IMR-90 (cell line): ENCODE measurements at regions not wholly inside any gene's neighbourhood (a gene's known extent, or its start where the extent isn't known, plus 50 kb on each side); places are given as distances from the start of the nearest gene placed in this dataset.

ENCODE experiments used
- ATAC-seq: fragments of 200-7000 bp; cut with Tn5 transposase; 2 replicates; pipeline ENCODE4 v1.9.1; 2020; ENCODE audit warnings: low read depth, mild to moderate bottlenecking, moderate library complexity
- BruUV-seq: library from RNA; stranded (reverse); fragments of 400-500 nt; replicated peaks from 2 replicates; lab custom pipeline; 2021; lab: Mats Ljungman, UMichigan
- CTCF ChIA-PET: fragments of 300-600 bp; formaldehyde crosslinking; extraction: SDS; loops from one replicate; lab custom pipeline; 2021; ENCODE audit warnings: antibody characterized with exemption; lab: Yijun Ruan, JAX
- POLR2A ChIA-PET: fragments of 300-600 bp; sonication (Branson Sonifier 250); formaldehyde crosslinking; loops from one replicate; lab custom pipeline; 2022; ENCODE audit warnings: antibody characterized with exemption; ENCODE audit not compliant: unreplicated experiment; lab: Charles Lee
- DNase-seq: peaks from one replicate; pipeline ENCODE4 v3.0.0; 2013
- H2AFZ ChIP-seq: replicated peaks from 2 replicates; pipeline ENCODE3; 2013; ENCODE audit warnings: low read length, mild to moderate bottlenecking; ENCODE audit not compliant: poor library complexity
- H2AK5ac ChIP-seq: 2 replicates; pipeline ENCODE4 v1.6.1; 2013; ENCODE audit warnings: low read depth, low read length, inconsistent platforms
- H2AK9ac ChIP-seq: replicated peaks from 2 replicates; pipeline ENCODE3; 2013; ENCODE audit warnings: mild to moderate bottlenecking, low read depth, low read length, moderate library complexity; ENCODE audit not compliant: poor library complexity
- H2BK120ac ChIP-seq: 2 replicates; pipeline ENCODE4 v1.6.1; 2013; ENCODE audit warnings: low read depth, low read length, inconsistent platforms
- H2BK15ac ChIP-seq: 3 replicates; pipeline ENCODE4 v1.6.1; 2013; ENCODE audit warnings: low read depth, low read length, inconsistent platforms
- H2BK20ac ChIP-seq: 2 replicates; pipeline ENCODE4 v1.6.1; 2013; ENCODE audit warnings: low read depth, mild to moderate bottlenecking, inconsistent platforms, low read length, moderate library complexity
- H2BK5ac ChIP-seq: 2 replicates; pipeline ENCODE4 v1.6.1; 2013; ENCODE audit warnings: mild to moderate bottlenecking, low read depth, low read length, inconsistent platforms; ENCODE audit not compliant: poor library complexity, severe bottlenecking
- H3K14ac ChIP-seq: replicated peaks from 2 replicates; pipeline ENCODE4 v1.6.1; 2013; ENCODE audit warnings: low read depth, low read length, inconsistent platforms
- H3K18ac ChIP-seq: 2 replicates; pipeline ENCODE4 v1.6.1; 2013; ENCODE audit warnings: low read depth, low read length, control low read depth
- H3K23ac ChIP-seq: 2 replicates; pipeline ENCODE4 v1.6.1; 2013; ENCODE audit warnings: low read depth, low read length, inconsistent platforms
- H3K27ac ChIP-seq: 2 replicates; pipeline ENCODE4 v1.5.1; 2013; ENCODE audit warnings: mild to moderate bottlenecking, control low read depth, low read length; ENCODE audit not compliant: insufficient read depth
- H3K27me3 ChIP-seq: 2 replicates; pipeline ENCODE4 v1.6.1; 2013; ENCODE audit warnings: low read length; ENCODE audit not compliant: control insufficient read depth, insufficient read depth
- H3K36me3 ChIP-seq: 2 replicates; pipeline ENCODE4 v1.6.1; 2013; ENCODE audit warnings: low read length, mixed read lengths; ENCODE audit not compliant: control insufficient read depth, insufficient read depth
- H3K4ac ChIP-seq: 2 replicates; pipeline ENCODE4 v1.6.1; 2013; ENCODE audit warnings: low read depth, low read length, inconsistent platforms
- H3K4me1 ChIP-seq: 2 replicates; pipeline ENCODE4 v1.6.1; 2013; ENCODE audit warnings: low read length, mixed read lengths; ENCODE audit not compliant: control insufficient read depth, insufficient read depth
- H3K4me2 ChIP-seq: 2 replicates; pipeline ENCODE4 v1.6.1; 2013; ENCODE audit warnings: low read depth, mild to moderate bottlenecking, control low read depth, low read length, moderate library complexity
- H3K4me3 ChIP-seq: 2 replicates; pipeline ENCODE4 v1.5.1; 2013; ENCODE audit warnings: low read depth, mild to moderate bottlenecking, control low read depth, low read length, moderate library complexity; ENCODE audit not compliant: insufficient read depth
- H3K56ac ChIP-seq: 2 replicates; pipeline ENCODE4 v1.6.1; 2013; ENCODE audit warnings: low read length, inconsistent platforms; ENCODE audit not compliant: insufficient read depth; ENCODE audit errors: extremely low read depth
- H3K79me1 ChIP-seq, 2 experiments: 2 replicates each; pipeline ENCODE4 v1.6.1; 2013; ENCODE audit warnings: low read length in 2 of 2, inconsistent platforms in 1 of 2, low read depth in 1 of 2
- H3K9ac ChIP-seq: 2 replicates; pipeline ENCODE4 v1.6.1; 2013; ENCODE audit warnings: low read depth, low read length, control low read depth
- H3K9me1 ChIP-seq: 2 replicates; pipeline ENCODE4 v1.6.1; 2013; ENCODE audit warnings: low read length, inconsistent platforms; ENCODE audit not compliant: insufficient read depth
- H3K9me3 ChIP-seq: 2 replicates; pipeline ENCODE4 v1.6.1; 2013; ENCODE audit warnings: low read length; ENCODE audit not compliant: control insufficient read depth, insufficient read depth
- H4K20me1 ChIP-seq: 2 replicates; pipeline ENCODE4 v1.6.1; 2013; ENCODE audit warnings: low read length, inconsistent platforms; ENCODE audit not compliant: insufficient read depth
- H4K5ac ChIP-seq: 2 replicates; pipeline ENCODE4 v1.6.1; 2013; ENCODE audit warnings: mild to moderate bottlenecking, low read depth, low read length, control low read depth
- H4K8ac ChIP-seq, 2 experiments: 2 replicates each; pipeline ENCODE4 v1.6.1; 2013; ENCODE audit warnings: low read depth in 2 of 2, low read length in 2 of 2, control low read depth in 1 of 2, inconsistent platforms in 1 of 2
- H4K91ac ChIP-seq: 2 replicates; pipeline ENCODE4 v1.6.1; 2013; ENCODE audit warnings: low read depth, low read length, inconsistent platforms; ENCODE audit not compliant: insufficient read depth
- BHLHE40 ChIP-seq: fragments of 150-350 bp; IDR thresholded peaks from 2 replicates; pipeline ENCODE4 v1.6.1; 2016; ENCODE audit warnings: mild to moderate bottlenecking, low read depth, low read length
- CEBPB ChIP-seq: IDR thresholded peaks from 2 replicates; pipeline ENCODE4 v1.6.1; 2012; ENCODE audit warnings: low read depth, low read length, improper control_type of control experiment
- CHD1 ChIP-seq: IDR thresholded peaks from 2 replicates; pipeline ENCODE4 v1.6.1; 2012; ENCODE audit warnings: low read depth, low read length, improper control_type of control experiment
- CTCF ChIP-seq: conservative IDR thresholded peaks from 2 replicates; pipeline ENCODE4 v1.5.1; 2012; ENCODE audit warnings: mild to moderate bottlenecking, low read depth, low read length, improper control_type of control experiment
- FOS ChIP-seq: fragments of 150-350 bp; IDR thresholded peaks from 2 replicates; pipeline ENCODE4 v1.6.1; 2016; ENCODE audit warnings: low read depth, low read length
- MAFK ChIP-seq: IDR thresholded peaks from 2 replicates; pipeline ENCODE4 v1.6.1; 2012; ENCODE audit warnings: low read depth, low read length, improper control_type of control experiment
- MAZ ChIP-seq: IDR thresholded peaks from 2 replicates; pipeline ENCODE4 v1.6.1; 2012; ENCODE audit warnings: low read depth, mild to moderate bottlenecking, low read length, improper control_type of control experiment, moderate library complexity, borderline replicate concordance
- MXI1 ChIP-seq: IDR thresholded peaks from 2 replicates; pipeline ENCODE4 v1.6.1; 2012; ENCODE audit warnings: low read depth, mild to moderate bottlenecking, low read length, moderate library complexity, borderline replicate concordance
- NFE2L2 ChIP-seq: fragments of 150-350 bp; IDR thresholded peaks from 2 replicates; pipeline ENCODE4 v1.6.1; 2016; ENCODE audit warnings: low read depth, mild to moderate bottlenecking, low read length
- POLR2A ChIP-seq: IDR thresholded peaks from 2 replicates; pipeline ENCODE4 v1.6.1; 2012; ENCODE audit warnings: mild to moderate bottlenecking, low read depth, low read length
- RAD21 ChIP-seq: IDR thresholded peaks from 2 replicates; pipeline ENCODE4 v1.6.1; 2012; ENCODE audit warnings: low read length, improper control_type of control experiment
- RCOR1 ChIP-seq: IDR thresholded peaks from 2 replicates; pipeline ENCODE4 v1.6.1; 2012; ENCODE audit warnings: mild to moderate bottlenecking, low read length, improper control_type of control experiment; ENCODE audit not compliant: insufficient replicate concordance
- RFX5 ChIP-seq: IDR thresholded peaks from 2 replicates; pipeline ENCODE4 v1.8.0; 2012; ENCODE audit warnings: low read depth, mild to moderate bottlenecking, low read length, moderate library complexity
- SMC3 ChIP-seq: fragments of 150-350 bp; IDR thresholded peaks from 2 replicates; pipeline ENCODE4 v1.6.1; 2016; ENCODE audit warnings: low read depth, mild to moderate bottlenecking, antibody characterized with exemption, low read length, moderate library complexity
- WGBS, 2 experiments: methylation state at CpG; one replicate each; pipeline versions ENCODE4 v1.1.5 to v1.1.7; 2013; ENCODE audit warnings: missing lambda C conversion rate in 2 of 2; ENCODE audit not compliant: insufficient read length in 1 of 2; ENCODE audit errors: extremely low coverage in 2 of 2; 5-methylcytosine and 5-hydroxymethylcytosine counted together
- dilution Hi-C: fragments of 300-500 bp; cut with HindIII; formaldehyde crosslinking; loops from one replicate; pipeline ENCODE4 v1.14.3; 2018; ENCODE audit warnings: low sequenced_read_pairs; ENCODE audit not compliant: unreplicated experiment
- in situ Hi-C: fragments of 300-500 bp; cut with MboI; formaldehyde crosslinking; loops from 3 replicates; pipeline ENCODE4 v1.14.3; 2019; ENCODE audit warnings: low sequenced_read_pairs, inconsistent platforms, mixed read lengths
- intact Hi-C: fragments of 100-400 bp; cut with micrococcal nuclease; formaldehyde crosslinking; loops from 2 replicates; pipeline ENCODE4 v1.10.0; 2022
- TF ChIP-seq, protein P1 (sequence below): fragments of 150-350 bp; IDR thresholded peaks from 2 replicates; pipeline ENCODE4 v1.6.1; 2017; ENCODE audit warnings: mild to moderate bottlenecking, antibody characterized with exemption, low read length, low read depth
- TF ChIP-seq, protein P2 (sequence below): fragments of 150-350 bp; IDR thresholded peaks from 2 replicates; pipeline ENCODE4 v1.6.1; 2016; ENCODE audit warnings: low read depth, mild to moderate bottlenecking, low read length, moderate library complexity, borderline replicate concordance

GRCh38 chr9:22395687-22396141, 50.9 kb upstream of the DMRTA1 start:
- intact Hi-C loops: no loop called here
- H4K8ac ChIP-seq: no peak overlapping the region
- no peaks in the 10 kb centered on the region for H3K36me3 ChIP-seq
- H4K20me1 ChIP-seq: no peaks in the 10 kb centered on the region
- no peak overlapping the region for H4K91ac ChIP-seq
- no peak overlapping the region for H3K4me3 ChIP-seq
- H3K9ac ChIP-seq: no peak overlapping the region
- H3K56ac ChIP-seq: no peak overlapping the region
- no peak overlapping the region for H3K4me2 ChIP-seq
- H3K23ac ChIP-seq: no peak overlapping the region
- H2AK5ac ChIP-seq: no peak overlapping the region
- no CpG with 5 or more reads among the region's 2 CpGs for WGBS, 2 experiments
- TF ChIP-seq FOS (no peak), CTCF (no peak), MAFK (no peak), MAZ (no peak), RFX5 (no peak), RCOR1 (no peak), POLR2A (no peak), SMC3 (no peak), CHD1 (no peak), BHLHE40 (no peak), CEBPB (no peak), RAD21 (no peak), NFE2L2 (no peak), MXI1 (no peak)
- TF ChIP-seq, protein P1, sequence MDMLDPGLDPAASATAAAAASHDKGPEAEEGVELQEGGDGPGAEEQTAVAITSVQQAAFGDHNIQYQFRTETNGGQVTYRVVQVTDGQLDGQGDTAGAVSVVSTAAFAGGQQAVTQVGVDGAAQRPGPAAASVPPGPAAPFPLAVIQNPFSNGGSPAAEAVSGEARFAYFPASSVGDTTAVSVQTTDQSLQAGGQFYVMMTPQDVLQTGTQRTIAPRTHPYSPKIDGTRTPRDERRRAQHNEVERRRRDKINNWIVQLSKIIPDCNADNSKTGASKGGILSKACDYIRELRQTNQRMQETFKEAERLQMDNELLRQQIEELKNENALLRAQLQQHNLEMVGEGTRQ: no peak
- TF ChIP-seq, protein P2, sequence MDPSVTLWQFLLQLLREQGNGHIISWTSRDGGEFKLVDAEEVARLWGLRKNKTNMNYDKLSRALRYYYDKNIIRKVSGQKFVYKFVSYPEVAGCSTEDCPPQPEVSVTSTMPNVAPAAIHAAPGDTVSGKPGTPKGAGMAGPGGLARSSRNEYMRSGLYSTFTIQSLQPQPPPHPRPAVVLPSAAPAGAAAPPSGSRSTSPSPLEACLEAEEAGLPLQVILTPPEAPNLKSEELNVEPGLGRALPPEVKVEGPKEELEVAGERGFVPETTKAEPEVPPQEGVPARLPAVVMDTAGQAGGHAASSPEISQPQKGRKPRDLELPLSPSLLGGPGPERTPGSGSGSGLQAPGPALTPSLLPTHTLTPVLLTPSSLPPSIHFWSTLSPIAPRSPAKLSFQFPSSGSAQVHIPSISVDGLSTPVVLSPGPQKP: no peak
- POLR2A ChIA-PET: no interaction called here
- H3K4me1 ChIP-seq: no peaks in the 10 kb centered on the region
- H3K14ac ChIP-seq: no peak overlapping the region
- no peak overlapping the region for H3K18ac ChIP-seq
- H3K79me1 ChIP-seq: no peaks in the 10 kb centered on the region
- no peak overlapping the region for H3K4ac ChIP-seq
- DNase-seq (peak; percentile 2), ATAC-seq (no peak)
- H3K9me1 ChIP-seq: no peaks in the 10 kb centered on the region
- H2AK9ac ChIP-seq: no peak overlapping the region
- no peak overlapping the region for H2BK20ac ChIP-seq
- no peak overlapping the region for H2BK120ac ChIP-seq
- no peak overlapping the region for H2BK5ac ChIP-seq
- no peaks in the 10 kb centered on the region for H3K9me3 ChIP-seq
- no peaks in the 10 kb centered on the region for H3K27me3 ChIP-seq
- H3K27ac ChIP-seq: no peak overlapping the region
- no peak overlapping the region for H2AFZ ChIP-seq
- in situ Hi-C loops: no loop called here
- dilution Hi-C loops: no loop called here
- no peak overlapping the region for H4K5ac ChIP-seq
- BruUV-seq: no TSS peak
- no peak overlapping the region for H2BK15ac ChIP-seq
- CTCF ChIA-PET: no interaction called here
